ENCODE measurements at regions not wholly inside any gene's neighbourhood (a gene's known extent, or its start where the extent isn't known, plus 50 kb on each side); places are given as distances from the start of the nearest gene placed in this dataset.
"Not testable (repeated sequence)": the region's sequence is repeated elsewhere in the genome, so short reads cannot be mapped to it uniquely, and the experiment has no call there.

GRCh38 chr5:99410386-99410785 lies 481.6 kb upstream of the CHD1 start:
- DNase-seq = not testable (repeated sequence)

GRCh38 chr5:99404764-99405302 lies 476.0 kb upstream of the CHD1 start:
- not testable (repeated sequence) for DNase-seq

- DNase-seq = not testable (repeated sequence)
Measured at GRCh38 chr5:99400571-99400970, 471.8 kb upstream of the CHD1 start.

- no peak for DNase-seq
Measured at GRCh38 chr5:99398976-99399375, 470.2 kb upstream of the CHD1 start.

GRCh38 chr5:99386406-99387077 lies 457.7 kb upstream of the CHD1 start:
- no peak for DNase-seq

GRCh38 chr5:99379187-99379586 lies 450.4 kb upstream of the CHD1 start:
- DNase-seq = no peak

GRCh38 chr5:99378443-99378842 lies 449.6 kb upstream of the CHD1 start:
- DNase-seq = no peak

- no peak for DNase-seq
Measured at GRCh38 chr5:99369797-99370593, 441.2 kb upstream of the CHD1 start.

- DNase-seq = no peak
Measured at GRCh38 chr5:99368726-99369125, 439.9 kb upstream of the CHD1 start.

- no peak for DNase-seq
Measured at GRCh38 chr5:99355881-99356280, 427.1 kb upstream of the CHD1 start.

- no peak for DNase-seq
Measured at GRCh38 chr5:99349787-99350186, 421.0 kb upstream of the CHD1 start.

- no peak for DNase-seq
Measured at GRCh38 chr5:99348597-99348996, 419.8 kb upstream of the CHD1 start.

GRCh38 chr5:99339758-99340157 lies 411.0 kb upstream of the CHD1 start:
- DNase-seq = not testable (repeated sequence)

- no peak for DNase-seq
Measured at GRCh38 chr5:99334936-99335335, 406.1 kb upstream of the CHD1 start.

GRCh38 chr5:99331061-99331460 lies 402.3 kb upstream of the CHD1 start:
- no peak for DNase-seq

- DNase-seq = no peak
Measured at GRCh38 chr5:99320436-99320835, 391.6 kb upstream of the CHD1 start.

GRCh38 chr5:99317136-99317535 lies 388.3 kb upstream of the CHD1 start:
- no peak for DNase-seq

GRCh38 chr5:99316484-99316883 lies 387.7 kb upstream of the CHD1 start:
- no peak for DNase-seq

- no peak for DNase-seq
Measured at GRCh38 chr5:99315413-99316183, 386.8 kb upstream of the CHD1 start.

GRCh38 chr5:99314721-99315120 lies 385.9 kb upstream of the CHD1 start:
- DNase-seq = no peak

GRCh38 chr5:99308131-99308530 lies 379.3 kb upstream of the CHD1 start:
- DNase-seq = no peak

- no peak for DNase-seq
Measured at GRCh38 chr5:99305045-99305580, 376.3 kb upstream of the CHD1 start.

- no peak for DNase-seq
Measured at GRCh38 chr5:99285606-99286005, 356.8 kb upstream of the CHD1 start.
